ENCODE measurements at regions not wholly inside any gene's neighbourhood (a gene's known extent, or its start where the extent isn't known, plus 50 kb on each side); places are given as distances from the start of the nearest gene placed in this dataset.

GRCh38 chr2:71802556-71802955 is 345.1 kb downstream of the CYP26B1 start:
- no peak for DNase-seq

- DNase-seq = peak; percentile 31
These were observed 345.7 kb downstream of the CYP26B1 start for GRCh38 chr2:71801969-71802368.

GRCh38 chr2:71801556-71801955 is 346.1 kb downstream of the CYP26B1 start:
- DNase-seq = no peak

- DNase-seq = no peak
These were observed 346.8 kb downstream of the CYP26B1 start for GRCh38 chr2:71800851-71801250.

GRCh38 chr2:71800106-71800809 is 346.9 kb downstream of the DYSF start:
- no peak for DNase-seq

GRCh38 chr2:71799013-71799575 is 345.7 kb downstream of the DYSF start:
- DNase-seq = no peak

- no peak for DNase-seq
These were observed 345.1 kb downstream of the DYSF start for GRCh38 chr2:71798266-71799012.

GRCh38 chr2:71797035-71797810 is 343.9 kb downstream of the DYSF start:
- DNase-seq = no peak

GRCh38 chr2:71796174-71796593 is 342.8 kb downstream of the DYSF start:
- no peak for DNase-seq

- no peak for DNase-seq
These were observed 342.1 kb downstream of the DYSF start for GRCh38 chr2:71795486-71795885.

- DNase-seq = no peak
These were observed 341.2 kb downstream of the DYSF start for GRCh38 chr2:71794611-71795010.

GRCh38 chr2:71793926-71794325 is 340.6 kb downstream of the DYSF start:
- no peak for DNase-seq

- DNase-seq = no peak
These were observed 339.8 kb downstream of the DYSF start for GRCh38 chr2:71792926-71793761.

GRCh38 chr2:71791501-71792135 is 338.3 kb downstream of the DYSF start:
- no peak for DNase-seq

GRCh38 chr2:71791061-71791450 is 337.7 kb downstream of the DYSF start:
- no peak for DNase-seq

- no peak for DNase-seq
These were observed 337.1 kb downstream of the DYSF start for GRCh38 chr2:71790226-71791060.

GRCh38 chr2:71789556-71790204 is 336.3 kb downstream of the DYSF start:
- no peak for DNase-seq

GRCh38 chr2:71788601-71789240 is 335.4 kb downstream of the DYSF start:
- DNase-seq = no peak

GRCh38 chr2:71788186-71788525 is 334.8 kb downstream of the DYSF start:
- no peak for DNase-seq

Measured in COR-L47 (cell line).